Mesothelial cell of epicardium (in vitro differentiated cells): ENCODE measurements at regions not wholly inside any gene's neighbourhood (a gene's known extent, or its start where the extent isn't known, plus 50 kb on each side); places are given as distances from the start of the nearest gene placed in this dataset.
A peak's percentile ranks its signal among the peaks of the same experiment; 100 is the strongest.
"Not testable (repeated sequence)": the region's sequence is repeated elsewhere in the genome, so short reads cannot be mapped to it uniquely, and the experiment has no call there.

Experiments used
- DNase-seq, 2 experiments: peaks; one replicate each; pipeline ENCODE4 v3.0.0; 2021; ENCODE audit warnings: low spot score in 2 of 2; ENCODE audit not compliant: unreplicated experiment in 2 of 2
- H3K27ac Mint-ChIP-seq: 2 replicates; pipeline ENCODE4 v1.8.0; 2021; ENCODE audit warnings: mixed read lengths
- H3K27me3 Mint-ChIP-seq: 2 replicates; pipeline ENCODE4 v1.8.0; 2021; ENCODE audit warnings: low read depth, mixed read lengths
- H3K36me3 Mint-ChIP-seq: 2 replicates; pipeline ENCODE4 v1.8.0; 2021; ENCODE audit warnings: mixed read lengths
- H3K4me1 Mint-ChIP-seq: 2 replicates; pipeline ENCODE4 v1.8.0; 2021; ENCODE audit warnings: mixed read lengths
- H3K4me3 Mint-ChIP-seq: 2 replicates; pipeline ENCODE4 v1.8.0; 2021; ENCODE audit warnings: mild to moderate bottlenecking, moderate library complexity, mixed read lengths
- H3K9me3 Mint-ChIP-seq: 2 replicates; pipeline ENCODE4 v1.8.0; 2021; ENCODE audit warnings: mixed read lengths
- CTCF ChIP-seq: fragments of 200-600 bp; sonication (generic); IDR thresholded peaks from one replicate; pipeline ENCODE4 v1.5.0; 2021; ENCODE audit warnings: antibody characterized with exemption; ENCODE audit not compliant: unreplicated experiment

GRCh38 chr11:81966340-81966739 is 767.3 kb downstream of the FAM181B start:
- no peak for TF ChIP-seq CTCF
- Mint-ChIP-seq H3K4me1 (peaks cover 31% of the 10 kb centered on the region), H3K4me3 (no peak overlapping the region), H3K36me3 (no peaks in the 10 kb centered on the region), H3K9me3 (no peaks in the 10 kb centered on the region), H3K27me3 (no peaks in the 10 kb centered on the region), H3K27ac (no peak overlapping the region)
- no peak for DNase-seq

- H3K27me3 Mint-ChIP-seq: no peaks in the 10 kb centered on the region
- H3K4me1 Mint-ChIP-seq: peaks cover 31% of the 10 kb centered on the region
- peak; percentile 45 for TF ChIP-seq CTCF
- no peak overlapping the region for H3K27ac Mint-ChIP-seq
- no peaks in the 10 kb centered on the region for H3K9me3 Mint-ChIP-seq
- DNase-seq: no peak
- H3K4me3 Mint-ChIP-seq: no peak overlapping the region
- H3K36me3 Mint-ChIP-seq: no peaks in the 10 kb centered on the region
These were observed 770.6 kb downstream of the FAM181B start for GRCh38 chr11:81963018-81963417.

- TF ChIP-seq CTCF: no peak
- Mint-ChIP-seq H3K27me3 (no peaks in the 10 kb centered on the region), H3K9me3 (peaks cover 12% of the 10 kb centered on the region), H3K4me1 (peaks cover 24% of the 10 kb centered on the region), H3K4me3 (no peak overlapping the region), H3K36me3 (peaks cover 7% of the 10 kb centered on the region), H3K27ac (no peak overlapping the region)
- DNase-seq: no peak
These were observed 773.2 kb downstream of the FAM181B start for GRCh38 chr11:81960443-81960842.

DNA sequence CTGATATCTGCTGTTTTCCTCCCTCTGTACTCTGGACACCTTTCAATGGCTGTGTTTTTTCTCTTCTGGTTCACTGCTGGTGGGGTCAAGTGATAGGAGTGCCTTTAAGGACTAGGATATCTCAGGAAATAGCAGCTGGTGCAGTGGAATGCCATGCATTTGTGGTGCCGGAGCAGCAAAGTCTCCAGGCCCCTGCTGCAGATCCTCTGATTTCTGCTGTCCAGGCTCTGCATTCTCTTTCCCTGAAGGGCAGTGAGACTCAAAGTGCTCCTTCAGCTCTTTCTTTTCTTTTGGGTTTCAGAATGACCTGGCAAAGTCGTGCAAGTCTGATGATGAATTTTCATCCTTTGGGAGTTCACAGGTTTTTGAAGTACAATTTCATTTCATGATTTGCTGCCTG is 774.3 kb downstream of the FAM181B start:
- Mint-ChIP-seq H3K27ac (peak overlapping the region; percentile 67), H3K27me3 (no peaks in the 10 kb centered on the region), H3K4me1 (peaks cover 24% of the 10 kb centered on the region), H3K36me3 (peaks cover 7% of the 10 kb centered on the region), H3K9me3 (peaks cover 12% of the 10 kb centered on the region), H3K4me3 (no peak overlapping the region)
- DNase-seq: no peak
- TF ChIP-seq CTCF: no peak

DNA sequence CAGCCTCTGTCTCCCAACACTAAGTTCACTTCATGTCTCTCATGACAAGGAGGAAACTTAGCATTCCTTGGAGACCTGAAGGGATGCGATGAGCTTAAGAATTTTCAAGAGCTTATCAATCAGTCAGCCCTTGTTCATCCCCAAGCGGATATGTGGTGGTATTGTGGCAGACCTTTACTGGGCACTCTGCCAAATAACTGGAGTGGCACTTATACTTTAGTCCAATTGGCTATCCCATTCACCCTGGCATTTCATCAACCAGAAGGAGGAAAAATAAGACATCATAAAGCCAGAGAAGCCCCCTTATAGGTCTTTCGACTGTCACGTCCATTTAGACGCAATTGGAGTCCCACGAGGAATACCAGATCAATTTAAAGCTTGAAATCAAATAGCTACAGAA is 779.4 kb downstream of the FAM181B start:
- not testable (repeated sequence) for H3K4me3 Mint-ChIP-seq, H3K4me1 Mint-ChIP-seq, H3K27ac Mint-ChIP-seq, H3K36me3 Mint-ChIP-seq, H3K27me3 Mint-ChIP-seq, DNase-seq
- peaks cover 22% of the 10 kb centered on the region for H3K9me3 Mint-ChIP-seq

DNA sequence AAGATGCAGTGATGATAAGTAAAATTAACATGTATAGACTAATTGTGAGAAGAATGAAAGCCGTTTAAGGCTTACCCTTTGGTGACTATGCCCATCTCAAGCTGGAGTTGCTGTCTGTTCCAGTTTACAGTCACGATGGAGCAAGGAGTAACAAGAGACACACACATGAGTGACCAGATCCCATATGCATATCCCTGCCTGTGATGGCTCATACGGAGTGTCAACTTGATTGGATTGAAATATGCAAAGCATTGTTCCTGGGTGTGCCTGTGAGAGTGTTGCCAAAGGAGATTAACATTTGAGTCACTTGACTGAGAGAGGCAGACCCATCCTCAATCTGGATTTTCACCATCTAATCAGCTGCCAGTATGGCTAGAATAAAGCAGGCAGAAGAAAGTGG is 786.8 kb downstream of the FAM181B start:
- no peak overlapping the region for H3K4me3 Mint-ChIP-seq
- no peak for DNase-seq
- peaks cover 2% of the 10 kb centered on the region for H3K4me1 Mint-ChIP-seq
- H3K27me3 Mint-ChIP-seq: no peaks in the 10 kb centered on the region
- TF ChIP-seq CTCF: no peak
- no peaks in the 10 kb centered on the region for H3K36me3 Mint-ChIP-seq
- no peak overlapping the region for H3K27ac Mint-ChIP-seq
- peaks cover 9% of the 10 kb centered on the region for H3K9me3 Mint-ChIP-seq
